ENCODE measurements at regions not wholly inside any gene's neighbourhood (a gene's known extent, or its start where the extent isn't known, plus 50 kb on each side); places are given as distances from the start of the nearest gene placed in this dataset.

- ATAC-seq (no peak), DNase-seq (ENCODE audit: low read depth, low spot score) (no peak)
- no peaks in the 10 kb centered on the region for H3K36me3 ChIP-seq (ENCODE audit: control insufficient read depth, insufficient read depth, low read length)
- ChIA-PET POLR2A (no interaction called here), CTCF (no interaction called here)
- no peak overlapping the region for H3K4me3 ChIP-seq (ENCODE audit: low read depth in 2 of 2, low read length in 2 of 2)
- no peaks in the 10 kb centered on the region for H3K27me3 ChIP-seq (ENCODE audit: control insufficient read depth, insufficient read depth, low read length)
- intact Hi-C loops (cut with micrococcal nuclease; ENCODE audit: unreplicated experiment), result no loop called here
- no peak for TF ChIP-seq POLR2AphosphoS5 (IDR thresholded peaks at IDR 0.05; ENCODE audit: low read depth, low read length)
- TF ChIP-seq CTCF (IDR thresholded peaks at IDR 0.05), result no peak
- TF ChIP-seq TCF7L2 (IDR thresholded peaks at IDR 0.05; ENCODE audit: low read depth, low read length), result no peak
- no peak for TF ChIP-seq SIN3A (IDR thresholded peaks at IDR 0.05; ENCODE audit: borderline replicate concordance, insufficient read depth, low read depth, low read length)
- TF ChIP-seq, protein P1, sequence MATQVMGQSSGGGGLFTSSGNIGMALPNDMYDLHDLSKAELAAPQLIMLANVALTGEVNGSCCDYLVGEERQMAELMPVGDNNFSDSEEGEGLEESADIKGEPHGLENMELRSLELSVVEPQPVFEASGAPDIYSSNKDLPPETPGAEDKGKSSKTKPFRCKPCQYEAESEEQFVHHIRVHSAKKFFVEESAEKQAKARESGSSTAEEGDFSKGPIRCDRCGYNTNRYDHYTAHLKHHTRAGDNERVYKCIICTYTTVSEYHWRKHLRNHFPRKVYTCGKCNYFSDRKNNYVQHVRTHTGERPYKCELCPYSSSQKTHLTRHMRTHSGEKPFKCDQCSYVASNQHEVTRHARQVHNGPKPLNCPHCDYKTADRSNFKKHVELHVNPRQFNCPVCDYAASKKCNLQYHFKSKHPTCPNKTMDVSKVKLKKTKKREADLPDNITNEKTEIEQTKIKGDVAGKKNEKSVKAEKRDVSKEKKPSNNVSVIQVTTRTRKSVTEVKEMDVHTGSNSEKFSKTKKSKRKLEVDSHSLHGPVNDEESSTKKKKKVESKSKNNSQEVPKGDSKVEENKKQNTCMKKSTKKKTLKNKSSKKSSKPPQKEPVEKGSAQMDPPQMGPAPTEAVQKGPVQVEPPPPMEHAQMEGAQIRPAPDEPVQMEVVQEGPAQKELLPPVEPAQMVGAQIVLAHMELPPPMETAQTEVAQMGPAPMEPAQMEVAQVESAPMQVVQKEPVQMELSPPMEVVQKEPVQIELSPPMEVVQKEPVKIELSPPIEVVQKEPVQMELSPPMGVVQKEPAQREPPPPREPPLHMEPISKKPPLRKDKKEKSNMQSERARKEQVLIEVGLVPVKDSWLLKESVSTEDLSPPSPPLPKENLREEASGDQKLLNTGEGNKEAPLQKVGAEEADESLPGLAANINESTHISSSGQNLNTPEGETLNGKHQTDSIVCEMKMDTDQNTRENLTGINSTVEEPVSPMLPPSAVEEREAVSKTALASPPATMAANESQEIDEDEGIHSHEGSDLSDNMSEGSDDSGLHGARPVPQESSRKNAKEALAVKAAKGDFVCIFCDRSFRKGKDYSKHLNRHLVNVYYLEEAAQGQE (IDR thresholded peaks at IDR 0.05; ENCODE audit: insufficient read depth in 1 of 2, low read depth in 2 of 2, low read length in 1 of 2), result no peak
- in situ Hi-C loops (cut with HindIII; ENCODE audit: low pct_unique_long_range_greater_than_20kb, low sequenced_read_pairs), result no loop called here
- no TSS peak for BruUV-seq (replicated peaks)
- no peaks in the 10 kb centered on the region for H3K4me1 ChIP-seq (ENCODE audit: control insufficient read depth, insufficient read depth, low read length)
- no peaks in the 10 kb centered on the region for H3K9me3 ChIP-seq (ENCODE audit: control insufficient read depth, insufficient read depth, low read depth, low read length)
- no peak overlapping the region for H3K27ac ChIP-seq (ENCODE audit: low read length)
Observed at GRCh38 chr6:121647905-121648304, 212.5 kb downstream of the GJA1 start.

DNA sequence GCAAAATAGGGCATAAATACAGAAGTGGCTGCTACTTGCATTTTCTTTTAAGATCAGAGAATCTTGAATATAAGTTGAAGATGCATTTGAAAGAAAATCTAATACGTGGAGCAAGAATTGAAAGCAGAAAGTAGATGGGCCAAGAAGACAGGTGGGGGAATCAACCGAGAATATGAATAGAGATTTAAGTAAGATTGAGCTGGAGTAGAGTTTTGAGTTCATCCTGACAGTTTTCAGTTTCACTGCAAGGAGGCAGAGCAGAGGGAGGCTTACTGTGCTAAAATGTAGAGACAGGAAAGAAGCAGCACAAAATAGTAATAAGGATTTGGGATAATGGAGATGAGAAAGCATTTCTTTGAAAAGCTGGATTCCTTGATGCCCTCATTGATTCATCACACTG, 214.5 kb downstream of the GJA1 start:
- Histone ChIP-seq H3K27ac (ENCODE audit: low read length) (no peak overlapping the region), H3K27me3 (ENCODE audit: control insufficient read depth, insufficient read depth, low read length) (no peaks in the 10 kb centered on the region), H3K9me3 (ENCODE audit: control insufficient read depth, insufficient read depth, low read depth, low read length) (no peaks in the 10 kb centered on the region), H3K36me3 (ENCODE audit: control insufficient read depth, insufficient read depth, low read length) (no peaks in the 10 kb centered on the region), H3K4me3 (ENCODE audit: low read depth in 2 of 2, low read length in 2 of 2) (no peak overlapping the region), H3K4me1 (ENCODE audit: control insufficient read depth, insufficient read depth, low read length) (no peaks in the 10 kb centered on the region)
- ChIA-PET POLR2A (no interaction called here), CTCF (no interaction called here)
- TF ChIP-seq TCF7L2 (IDR thresholded peaks at IDR 0.05; ENCODE audit: low read depth, low read length) (no peak), POLR2AphosphoS5 (IDR thresholded peaks at IDR 0.05; ENCODE audit: low read depth, low read length) (no peak), SIN3A (IDR thresholded peaks at IDR 0.05; ENCODE audit: borderline replicate concordance, insufficient read depth, low read depth, low read length) (no peak), CTCF (IDR thresholded peaks at IDR 0.05) (no peak)
- TF ChIP-seq, protein P1 (IDR thresholded peaks at IDR 0.05; ENCODE audit: insufficient read depth in 1 of 2, low read depth in 2 of 2, low read length in 1 of 2), result no peak
- ATAC-seq (no peak), DNase-seq (ENCODE audit: low read depth, low spot score) (no peak)
- in situ Hi-C loops (cut with HindIII; ENCODE audit: low pct_unique_long_range_greater_than_20kb, low sequenced_read_pairs) (no loop called here), intact Hi-C loops (cut with micrococcal nuclease; ENCODE audit: unreplicated experiment) (no loop called here)
- BruUV-seq (replicated peaks), result no TSS peak

Data from Panc1 (cell line).